Limb (tissue), 2 donors: ENCODE measurements at regions not wholly inside any gene's neighbourhood (a gene's known extent, or its start where the extent isn't known, plus 50 kb on each side); places are given as distances from the start of the nearest gene placed in this dataset.
"Not testable (repeated sequence)": the region's sequence is repeated elsewhere in the genome, so short reads cannot be mapped to it uniquely, and the experiment has no call there.

Source experiments
- DNase-seq, 2 donors: peaks; one replicate each; pipeline ENCODE4 v3.0.0-alpha.2; 2016; ENCODE audit errors: extremely low spot score in 2 of 2

- DNase-seq: no peak
These were observed 154.4 kb downstream of the CDRT15L2 start for GRCh38 chr17:20733923-20734322.

GRCh38 chr17:20735796-20736195 is 156.3 kb downstream of the CDRT15L2 start:
- no peak for DNase-seq

DNA sequence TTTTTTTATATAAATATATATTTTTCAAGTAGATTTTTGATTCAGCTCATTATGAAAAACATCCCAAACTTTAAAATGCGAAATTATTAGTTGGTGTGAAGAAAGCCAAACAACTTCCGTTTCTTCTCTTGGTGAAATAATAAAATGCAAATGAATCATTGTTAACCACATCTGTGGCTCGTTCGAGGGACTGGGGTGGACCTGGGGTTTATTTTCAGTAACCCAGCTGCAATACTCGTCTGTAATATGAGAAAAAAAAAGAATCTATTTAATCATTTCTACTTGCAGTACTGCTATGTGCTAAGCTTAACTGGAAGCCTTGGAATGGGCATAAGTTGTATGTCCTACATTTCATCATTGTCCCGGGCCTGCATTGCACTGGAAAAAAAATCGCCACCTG is 158.1 kb downstream of the CDRT15L2 start:
- not testable (repeated sequence) for DNase-seq

DNA sequence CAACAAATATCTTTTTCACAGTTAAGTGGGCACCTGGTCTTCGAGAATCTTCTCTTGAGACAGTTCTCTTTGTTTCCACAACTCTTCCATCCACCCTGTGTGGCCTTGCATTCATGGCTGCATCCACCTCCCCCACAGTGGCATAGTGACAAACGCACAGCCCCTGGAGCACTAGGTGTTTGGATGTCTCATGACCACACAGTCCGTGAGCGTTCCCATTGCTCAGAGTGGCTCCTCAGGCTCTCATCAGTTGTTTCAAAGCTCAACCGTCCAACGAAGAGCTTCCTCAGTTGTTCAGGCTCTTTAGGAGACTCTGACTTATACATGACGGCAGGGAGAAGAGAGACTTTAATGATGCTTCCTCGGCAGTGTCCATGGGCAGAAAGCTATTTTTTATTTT is 191.6 kb downstream of the CDRT15L2 start:
- DNase-seq: no peak

DNA sequence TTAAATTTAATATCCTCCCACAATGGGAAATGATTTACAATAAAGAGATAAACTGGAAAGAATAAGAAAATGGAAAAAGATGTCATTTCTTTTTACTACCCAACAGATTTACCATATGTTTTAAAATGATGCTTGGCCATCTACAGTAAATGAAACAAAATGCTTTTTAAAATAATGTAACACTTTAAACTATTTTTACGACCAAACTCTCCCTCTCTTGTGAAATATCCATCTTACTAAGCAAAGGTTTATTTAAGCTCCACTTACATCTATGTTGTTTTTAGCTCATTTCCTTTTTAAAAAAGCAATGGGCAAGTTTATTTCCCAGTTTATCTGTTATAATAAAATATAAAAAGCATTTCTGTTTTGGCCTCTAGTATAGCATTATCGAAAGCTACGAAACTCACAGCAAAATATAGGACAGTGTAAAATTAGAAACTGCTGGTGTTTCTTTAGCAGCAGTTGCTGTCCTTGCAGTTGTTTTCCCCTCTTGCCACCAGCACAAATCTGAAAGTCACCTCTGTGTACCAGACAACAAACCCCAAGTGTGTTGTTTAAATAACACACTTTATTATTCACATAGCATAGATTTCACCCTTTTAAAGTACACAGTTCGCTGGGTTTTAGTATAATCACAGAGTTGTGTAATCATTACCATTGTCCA is 195.1 kb downstream of the CDRT15L2 start:
- DNase-seq: peak in 1 of 2 donors; percentile 18

DNA sequence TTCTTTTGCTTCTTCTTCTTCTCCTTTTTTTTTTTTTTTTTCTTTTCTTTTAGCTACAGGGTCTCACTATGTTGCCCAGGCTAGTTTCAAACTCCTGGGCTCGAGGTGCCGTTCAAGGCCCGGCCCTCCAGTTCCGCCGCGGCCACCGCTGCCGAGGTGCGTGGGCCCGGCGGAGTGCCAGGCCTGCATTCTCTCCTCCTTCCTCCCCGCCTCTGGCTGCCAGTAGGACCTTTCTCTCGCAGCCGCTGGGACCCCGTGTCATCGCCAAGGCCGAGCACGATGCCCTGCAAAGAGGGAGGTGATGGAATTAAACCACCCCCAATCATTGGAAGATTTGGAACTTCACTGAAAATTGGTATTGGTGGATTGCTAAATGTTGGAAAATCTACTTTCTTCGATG is 195.8 kb downstream of the CDRT15L2 start:
- DNase-seq: no peak

DNA sequence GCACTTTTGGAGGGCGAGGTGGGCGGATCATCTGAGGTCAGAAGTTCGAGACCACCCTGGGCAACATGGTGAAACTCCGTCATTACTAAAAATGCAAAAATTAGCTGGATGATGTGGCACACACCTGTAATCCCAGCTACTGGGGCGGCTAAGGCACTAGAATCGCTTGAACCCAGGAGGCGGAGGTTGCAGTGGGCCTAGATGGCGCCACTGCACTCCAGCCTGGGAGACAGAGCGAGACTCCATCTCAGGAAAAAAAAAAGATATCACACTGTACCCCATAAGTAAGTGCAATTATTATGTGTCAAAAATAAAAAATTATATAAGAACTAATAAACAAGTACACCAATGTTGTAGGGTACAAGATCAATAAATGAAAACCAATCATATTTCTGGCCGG is 200.0 kb downstream of the CDRT15L2 start:
- no peak for DNase-seq

DNA sequence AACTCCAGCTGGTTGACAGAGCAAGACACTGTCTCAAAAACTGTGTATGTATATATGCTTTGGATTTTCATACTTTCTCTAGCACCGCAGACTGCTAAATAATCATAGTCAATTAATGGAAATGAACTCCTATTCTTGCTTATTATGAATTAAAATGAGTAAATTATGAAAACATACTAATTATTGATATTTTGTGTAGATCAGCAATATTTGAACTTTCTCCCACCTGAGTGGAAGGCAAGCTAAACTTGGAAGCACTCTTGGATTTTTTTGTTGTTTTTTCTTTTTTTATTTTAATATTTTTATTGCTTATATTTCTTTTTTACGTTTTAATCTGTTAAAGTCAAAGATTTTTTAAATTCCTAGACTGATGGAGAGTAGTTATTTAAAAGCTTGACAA is 201.7 kb downstream of the CDRT15L2 start:
- DNase-seq: no peak

DNA sequence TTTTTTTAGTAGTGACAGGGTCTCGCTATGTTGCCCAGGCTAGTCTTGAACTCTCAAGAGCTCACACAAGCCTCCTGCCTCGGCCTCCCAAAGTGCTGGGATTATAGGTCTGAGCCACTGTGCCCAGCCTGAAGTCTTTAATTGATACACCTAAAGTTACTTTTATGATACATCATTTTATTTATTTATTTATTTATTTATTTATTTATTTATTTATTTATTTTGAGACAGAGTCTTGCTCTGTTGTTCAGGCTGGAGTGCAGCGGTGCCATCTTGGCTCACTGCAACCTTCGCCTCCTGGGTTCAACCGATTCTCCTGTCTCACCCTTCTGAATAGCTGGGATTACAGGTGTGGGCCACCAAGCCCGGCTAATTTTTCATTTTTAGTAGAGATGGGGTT is 202.3 kb downstream of the CDRT15L2 start:
- not testable (repeated sequence) for DNase-seq

GRCh38 chr17:20783091-20783490 is 203.6 kb downstream of the CDRT15L2 start:
- DNase-seq: no peak

DNA sequence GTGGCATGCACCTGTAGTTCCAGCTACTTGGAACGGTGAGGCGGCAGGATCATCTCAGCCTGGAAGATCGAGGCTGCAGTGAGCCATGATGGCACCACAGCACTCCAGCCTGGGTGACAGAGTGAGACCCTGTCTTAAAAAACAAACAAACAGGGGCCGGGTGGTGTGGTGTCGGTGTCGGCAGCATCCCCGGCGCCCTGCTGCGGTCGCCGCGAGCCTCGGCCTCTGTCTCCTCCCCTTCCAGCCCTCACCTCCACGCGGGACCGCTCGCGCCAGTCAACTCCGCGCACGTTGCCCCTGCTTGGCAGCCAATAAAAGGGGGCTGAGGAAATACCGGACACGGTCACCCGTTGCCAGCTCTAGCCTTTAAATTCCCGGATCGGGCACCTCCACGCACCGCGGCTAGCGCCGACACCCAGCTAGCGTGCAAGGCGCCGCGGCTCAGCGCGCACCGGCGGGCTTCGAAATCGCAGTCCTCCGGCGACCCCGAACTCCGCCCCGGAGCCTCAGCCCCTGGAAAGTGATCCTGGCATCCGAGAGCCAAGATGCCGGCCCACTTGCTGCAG is 204.7 kb downstream of the CDRT15L2 start:
- no peak for DNase-seq

DNA sequence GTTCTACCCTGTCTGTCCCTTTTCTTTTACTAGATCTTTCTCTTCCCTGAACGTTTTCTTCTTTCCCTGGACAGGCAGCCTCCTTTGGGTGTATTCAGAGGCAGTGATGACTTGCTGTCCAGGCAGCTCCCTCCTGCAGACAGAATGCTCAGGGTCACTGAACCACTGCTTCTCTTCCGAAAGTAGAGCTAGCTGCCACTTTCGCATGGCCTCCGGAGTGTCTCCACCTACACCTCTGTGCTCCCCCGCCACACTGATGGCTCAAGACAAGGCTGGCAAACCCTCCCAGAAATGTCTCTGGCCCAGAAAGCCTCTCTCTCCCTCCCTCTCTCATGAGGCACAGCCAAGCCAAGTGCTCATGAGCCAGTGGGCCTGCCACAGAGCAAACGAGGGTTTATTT is 207.8 kb downstream of the CDRT15L2 start:
- DNase-seq: no peak

- no peak for DNase-seq
These were observed 212.1 kb downstream of the CDRT15L2 start for GRCh38 chr17:20791626-20792025.

GRCh38 chr17:20794532-20794931 is 215.0 kb downstream of the CDRT15L2 start:
- not testable (repeated sequence) for DNase-seq

- DNase-seq: no peak
These were observed 217.8 kb downstream of the CDRT15L2 start for GRCh38 chr17:20797292-20797691.

DNA sequence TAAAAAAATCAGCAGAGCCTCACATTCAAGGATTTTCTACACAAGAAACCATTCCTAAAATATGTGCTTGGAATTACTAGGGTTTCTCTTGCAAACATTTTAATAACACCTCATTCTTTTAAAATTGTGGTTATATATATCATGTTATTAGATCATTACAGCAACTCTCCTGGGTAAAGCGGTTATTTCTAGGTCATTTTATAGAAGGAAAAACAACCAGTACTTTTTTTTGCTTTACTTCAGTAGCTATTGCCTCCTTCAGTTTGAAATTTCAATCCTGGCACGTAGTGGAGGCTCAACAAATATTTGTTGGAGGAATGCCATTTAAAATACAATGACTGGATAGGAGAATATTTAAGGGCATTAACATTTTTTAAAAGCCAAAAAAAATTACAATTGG is 220.6 kb downstream of the CDRT15L2 start:
- DNase-seq: peak in 1 of 2 donors; percentile 34

GRCh38 chr17:20805751-20806150 is 226.2 kb downstream of the CDRT15L2 start:
- DNase-seq: no peak

DNA sequence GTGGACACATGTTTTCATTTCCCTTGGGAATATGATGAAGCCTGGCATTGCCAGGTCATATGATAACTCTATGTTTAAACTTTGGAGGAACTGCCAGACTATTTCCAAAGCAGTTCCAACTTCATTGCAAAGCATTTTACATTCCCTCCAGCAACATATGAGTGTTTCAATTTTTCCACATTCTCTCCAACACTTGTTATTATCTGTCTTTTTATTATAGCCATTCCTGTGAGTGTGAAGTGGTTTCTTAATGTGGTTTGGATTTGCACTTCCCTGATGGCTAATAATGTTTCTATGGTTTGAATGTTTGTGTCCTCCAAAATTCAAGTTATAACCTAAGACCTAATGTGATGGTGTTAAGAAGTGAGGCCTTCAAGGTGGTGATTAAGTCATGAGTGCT is 228.0 kb downstream of the CDRT15L2 start:
- DNase-seq: not testable (repeated sequence)

DNA sequence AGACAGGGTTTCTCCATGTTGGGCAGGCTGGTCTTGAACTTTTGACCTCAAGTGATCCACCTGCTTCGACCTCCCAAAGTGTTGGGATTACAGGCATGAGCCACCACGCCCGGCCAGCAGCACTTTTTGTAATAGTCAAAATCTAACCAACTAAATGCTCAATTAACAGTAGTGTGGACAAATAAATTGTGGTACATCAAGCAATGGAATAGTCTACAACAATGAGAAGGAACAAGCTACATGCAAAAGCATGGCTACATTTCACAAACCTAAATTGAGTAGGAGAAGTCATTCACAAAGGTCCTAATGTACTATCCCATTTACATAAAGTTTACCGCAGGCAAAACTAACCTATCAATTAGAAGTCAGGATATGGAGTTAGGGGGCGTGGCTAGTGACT is 227.4 kb downstream of the USP22 start:
- DNase-seq: not testable (repeated sequence)

- DNase-seq: no peak
These were observed 218.9 kb downstream of the USP22 start for GRCh38 chr17:20823905-20824304.

GRCh38 chr17:20825539-20825938 is 217.3 kb downstream of the USP22 start:
- no peak for DNase-seq

DNA sequence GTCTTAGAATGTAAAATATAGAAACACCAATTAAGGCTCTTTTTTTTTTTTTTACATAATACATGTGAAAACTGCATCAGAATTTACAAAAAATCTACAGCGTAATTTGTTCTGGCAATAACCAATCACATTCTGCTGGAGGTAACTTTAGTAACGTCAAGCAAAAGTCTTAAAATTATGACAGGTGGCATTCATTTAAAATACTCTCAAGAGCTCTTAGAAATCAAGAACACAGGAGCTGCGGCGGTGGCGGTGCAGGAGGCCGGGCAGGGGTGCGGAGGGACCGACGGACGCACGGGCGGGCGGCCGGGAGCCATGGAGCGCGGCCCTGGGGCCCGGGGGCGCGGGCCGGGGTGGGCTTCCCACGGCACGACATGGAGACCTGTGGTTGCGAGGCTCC is 202.4 kb downstream of the USP22 start:
- DNase-seq: not testable (repeated sequence)
